ENCODE measurements at regions not wholly inside any gene's neighbourhood (a gene's known extent, or its start where the extent isn't known, plus 50 kb on each side); places are given as distances from the start of the nearest gene placed in this dataset.

GRCh38 chr5:86354664-86355063 is 263.1 kb upstream of the COX7C start:
- TF ChIP-seq CTCF (IDR thresholded peaks at IDR 0.05; ENCODE audit: unreplicated experiment): no peak
- H3K9me3 Mint-ChIP-seq (ENCODE audit: low read depth): no peaks in the 10 kb centered on the region

GRCh38 chr5:86360801-86361200 is 256.9 kb upstream of the COX7C start:
- no peak overlapping the region for H3K27ac Mint-ChIP-seq
- H3K27me3 Mint-ChIP-seq: no peaks in the 10 kb centered on the region
- no peaks in the 10 kb centered on the region for H3K36me3 Mint-ChIP-seq (ENCODE audit: insufficient read depth)
- H3K4me3 Mint-ChIP-seq (ENCODE audit: low read depth): no peak overlapping the region
- TF ChIP-seq CTCF (IDR thresholded peaks at IDR 0.05; ENCODE audit: unreplicated experiment): no peak
- DNase-seq (ENCODE audit: low spot score, unreplicated experiment): no peak
- H3K9me3 Mint-ChIP-seq (ENCODE audit: low read depth): no peaks in the 10 kb centered on the region
- H3K4me1 Mint-ChIP-seq (ENCODE audit: low read depth): no peaks in the 10 kb centered on the region

More at GRCh38 chr5:86354664-86355063, 263.1 kb upstream of the COX7C start:
- H3K4me1 Mint-ChIP-seq (ENCODE audit: low read depth): peaks cover 2% of the 10 kb centered on the region
- no peak for DNase-seq (ENCODE audit: low spot score, unreplicated experiment)
- no peak overlapping the region for H3K4me3 Mint-ChIP-seq (ENCODE audit: low read depth)
- H3K27ac Mint-ChIP-seq: no peak overlapping the region
- no peaks in the 10 kb centered on the region for H3K27me3 Mint-ChIP-seq
- H3K36me3 Mint-ChIP-seq (ENCODE audit: insufficient read depth): no peaks in the 10 kb centered on the region

- Mint-ChIP-seq H3K36me3 (ENCODE audit: insufficient read depth) (no peaks in the 10 kb centered on the region), H3K4me3 (ENCODE audit: low read depth) (no peak overlapping the region), H3K4me1 (ENCODE audit: low read depth) (no peaks in the 10 kb centered on the region), H3K27me3 (no peaks in the 10 kb centered on the region), H3K27ac (no peak overlapping the region), H3K9me3 (ENCODE audit: low read depth) (peaks cover 7% of the 10 kb centered on the region)
- no peak for DNase-seq (ENCODE audit: low spot score, unreplicated experiment)
- TF ChIP-seq CTCF (IDR thresholded peaks at IDR 0.05; ENCODE audit: unreplicated experiment): no peak
Observed at GRCh38 chr5:86371061-86371460, 246.7 kb upstream of the COX7C start.

- Mint-ChIP-seq H3K36me3 (ENCODE audit: insufficient read depth) (no peaks in the 10 kb centered on the region), H3K4me3 (ENCODE audit: low read depth) (no peak overlapping the region), H3K27me3 (no peaks in the 10 kb centered on the region), H3K9me3 (ENCODE audit: low read depth) (peaks cover 7% of the 10 kb centered on the region), H3K27ac (no peak overlapping the region), H3K4me1 (ENCODE audit: low read depth) (no peaks in the 10 kb centered on the region)
- no peak for TF ChIP-seq CTCF (IDR thresholded peaks at IDR 0.05; ENCODE audit: unreplicated experiment)
- DNase-seq (ENCODE audit: low spot score, unreplicated experiment): no peak
Observed at GRCh38 chr5:86374611-86375010, 243.1 kb upstream of the COX7C start.

GRCh38 chr5:86376214-86376613 is 241.5 kb upstream of the COX7C start:
- Mint-ChIP-seq H3K4me3 (ENCODE audit: low read depth) (no peak overlapping the region), H3K36me3 (ENCODE audit: insufficient read depth) (no peaks in the 10 kb centered on the region), H3K9me3 (ENCODE audit: low read depth) (peaks cover 7% of the 10 kb centered on the region), H3K4me1 (ENCODE audit: low read depth) (no peaks in the 10 kb centered on the region), H3K27ac (no peak overlapping the region), H3K27me3 (no peaks in the 10 kb centered on the region)
- no peak for TF ChIP-seq CTCF (IDR thresholded peaks at IDR 0.05; ENCODE audit: unreplicated experiment)
- no peak for DNase-seq (ENCODE audit: low spot score, unreplicated experiment)

Data from progenitor cell of endocrine pancreas (in vitro differentiated cells).